ENCODE measurements at regions not wholly inside any gene's neighbourhood (a gene's known extent, or its start where the extent isn't known, plus 50 kb on each side); places are given as distances from the start of the nearest gene placed in this dataset.

DNA sequence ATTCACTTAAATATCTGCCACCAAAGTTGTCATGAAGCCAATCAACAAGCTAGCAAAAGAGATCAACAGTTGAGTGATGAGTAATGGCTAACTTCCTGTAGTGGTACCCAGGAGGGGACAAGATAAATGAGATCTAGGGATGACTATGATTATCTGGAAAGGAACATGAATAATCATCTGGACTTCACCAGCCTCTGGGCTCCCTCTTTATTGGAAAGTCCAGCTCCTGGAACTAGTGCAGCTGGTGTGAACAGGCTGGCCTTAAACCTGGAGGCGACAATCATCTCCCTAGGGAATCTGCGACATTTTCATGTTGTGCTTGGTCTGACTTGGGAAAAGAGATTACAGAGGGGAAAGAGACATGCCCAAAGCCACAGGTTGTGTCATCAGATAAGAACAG lies 518.6 kb downstream of the GRIN2A start (continued):
- TF ChIP-seq HDAC6 (IDR thresholded peaks at IDR 0.05; ENCODE audit: low read depth, low read length) = no peak

DNA sequence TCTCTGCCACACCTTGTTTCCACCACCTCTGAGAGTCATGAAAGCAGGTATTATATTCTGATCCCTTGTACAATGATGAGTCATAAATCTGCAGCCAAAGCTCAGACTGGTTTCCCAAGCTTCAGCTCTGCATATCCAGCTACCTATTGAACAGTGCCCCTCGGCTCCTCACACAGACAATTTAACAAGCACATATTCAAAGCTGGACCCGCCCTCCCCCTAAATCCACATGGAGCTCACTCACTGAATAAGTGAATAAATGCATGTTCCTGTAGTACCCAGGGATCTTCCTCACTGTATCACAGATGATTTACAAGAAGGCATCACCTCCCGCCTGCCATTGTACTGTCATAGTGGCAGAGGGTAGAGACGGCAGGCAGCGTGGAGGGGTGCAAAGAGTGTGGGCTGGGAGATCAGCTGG lies 516.4 kb downstream of the GRIN2A start:
- no TSS peak for BruUV-seq (replicated peaks)
- Histone ChIP-seq H3K36me3 (ENCODE audit: control insufficient read depth, insufficient read depth, low read length) (no peaks in the 10 kb centered on the region), H3K4me3 (no peak overlapping the region), H3K27ac (ENCODE audit: extremely low read depth, low read depth, low read length) (no peak overlapping the region), H3K27me3 (ENCODE audit: control insufficient read depth in 2 of 2, insufficient read depth in 2 of 2, low read length in 2 of 2) (peaks cover 8 to 15% of the 10 kb centered on the region in 2 experiments; a peak in 4 of 5 replicates), H4K20me1 (replicated peaks; ENCODE audit: control insufficient read depth, insufficient read depth, low read length) (0 out of 2 replicates have a peak, but pooled peaks cover 4% of the 10 kb centered on the region), H2AFZ (ENCODE audit: low read depth, low read length) (no peak overlapping the region), H3K4me2 (ENCODE audit: insufficient read depth, low read length) (no peak overlapping the region), H3K9me1 (ENCODE audit: control insufficient read depth, insufficient read depth, low read length) (no peaks in the 10 kb centered on the region), H3K79me2 (ENCODE audit: control insufficient read depth, insufficient read depth, low read length) (no peaks in the 10 kb centered on the region), H3K4me1 (replicated peaks in 1 of 2; ENCODE audit: control insufficient read depth in 2 of 2, insufficient read depth in 2 of 2, low read length in 2 of 2) (no peaks in the 10 kb centered on the region), H3K9me3 (replicated peaks; ENCODE audit: control insufficient read depth, insufficient read depth, low read depth, low read length) (no peaks in the 10 kb centered on the region), H3K9ac (ENCODE audit: insufficient read depth in 1 of 2, low read depth in 2 of 2, low read length in 2 of 2) (no peak overlapping the region)
- DNase-seq (ENCODE audit: extremely low read depth in 1 of 4, low spot score in 3 of 4) (no peak), FAIRE-seq (no peak), ATAC-seq (no peak)
- in situ Hi-C loops (cut with MboI) = no loop called here
- intact Hi-C loops (cut with micrococcal nuclease) = no loop called here
- POLR2A ChIA-PET = interaction anchor here (1.3 kb wide), 1 partner anchor 11 kb away, joined by 7 read pairs; no protein-coding TSS in a partner anchor
- CTCF ChIA-PET (ENCODE audit: low intra/inter-chr PET ratio) = no interaction called here
- WGBS (ENCODE audit: insufficient coverage, low coverage, missing lambda C conversion rate) = 10% methylated on average over 5 of the region's 5 CpGs
- no peak for TF ChIP-seq BACH1 (tag; IDR thresholded peaks at IDR 0.05)
- TF ChIP-seq LEF1 (IDR thresholded peaks at IDR 0.05) = no peak
- no peak for TF ChIP-seq ZSCAN32 (CRISPR knock-in tag; IDR thresholded peaks at IDR 0.05)
- TF ChIP-seq CREB5 (CRISPR knock-in tag; IDR thresholded peaks at IDR 0.05) = no peak
- TF ChIP-seq FOSL1 (tag; conservative IDR thresholded peaks at IDR 0.05) = no peak
- no peak for TF ChIP-seq SAFB (IDR thresholded peaks at IDR 0.05; ENCODE audit: borderline replicate concordance, low read depth, low read length)
- TF ChIP-seq, protein P1, sequence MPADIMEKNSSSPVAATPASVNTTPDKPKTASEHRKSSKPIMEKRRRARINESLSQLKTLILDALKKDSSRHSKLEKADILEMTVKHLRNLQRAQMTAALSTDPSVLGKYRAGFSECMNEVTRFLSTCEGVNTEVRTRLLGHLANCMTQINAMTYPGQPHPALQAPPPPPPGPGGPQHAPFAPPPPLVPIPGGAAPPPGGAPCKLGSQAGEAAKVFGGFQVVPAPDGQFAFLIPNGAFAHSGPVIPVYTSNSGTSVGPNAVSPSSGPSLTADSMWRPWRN (IDR thresholded peaks at IDR 0.05; ENCODE audit: low read depth) = no peak
- no peak for TF ChIP-seq FOXP1 (CRISPR knock-in tag; IDR thresholded peaks at IDR 0.05)
- TF ChIP-seq ZNF766 (CRISPR knock-in tag; conservative IDR thresholded peaks at IDR 0.05) = no peak
- TF ChIP-seq, protein P2, sequence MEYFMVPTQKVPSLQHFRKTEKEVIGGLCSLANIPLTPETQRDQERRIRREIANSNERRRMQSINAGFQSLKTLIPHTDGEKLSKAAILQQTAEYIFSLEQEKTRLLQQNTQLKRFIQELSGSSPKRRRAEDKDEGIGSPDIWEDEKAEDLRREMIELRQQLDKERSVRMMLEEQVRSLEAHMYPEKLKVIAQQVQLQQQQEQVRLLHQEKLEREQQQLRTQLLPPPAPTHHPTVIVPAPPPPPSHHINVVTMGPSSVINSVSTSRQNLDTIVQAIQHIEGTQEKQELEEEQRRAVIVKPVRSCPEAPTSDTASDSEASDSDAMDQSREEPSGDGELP (CRISPR knock-in tag; IDR thresholded peaks at IDR 0.05; ENCODE audit: borderline replicate concordance) = no peak
- no peak for TF ChIP-seq U2AF2 (optimal IDR thresholded peaks at IDR 0.05; ENCODE audit: low read depth, low read length)
- no peak for TF ChIP-seq ZNF512 (tag; IDR thresholded peaks at IDR 0.05)
- no peak for TF ChIP-seq FOXK1 (CRISPR knock-in tag; IDR thresholded peaks at IDR 0.05; ENCODE audit: borderline replicate concordance)
